GM23338 (cell line): ENCODE measurements at regions not wholly inside any gene's neighbourhood (a gene's known extent, or its start where the extent isn't known, plus 50 kb on each side); places are given as distances from the start of the nearest gene placed in this dataset.

Experiments used
- ATAC-seq: fragments of 200-7000 bp; cut with Tn5 transposase; 3 replicates; pipeline ENCODE4 v1.9.1; 2020
- DNase-seq: peaks from one replicate; pipeline ENCODE4 v3.0.0-alpha.2; 2015; ENCODE audit warnings: low spot score
- H2AFZ ChIP-seq: fragments of 200-600 bp; sonication (generic); 2 replicates; pipeline ENCODE4 v1.8.0; 2016; ENCODE audit warnings: antibody characterized with exemption, mild to moderate bottlenecking, moderate library complexity
- H3F3A ChIP-seq: fragments of 200-600 bp; sonication (generic); replicated peaks from 2 replicates; pipeline ENCODE4 v1.8.0; 2017; ENCODE audit warnings: antibody characterized with exemption, mixed run types, low read depth
- H3K27ac ChIP-seq: fragments of 200-600 bp; sonication (generic); 2 replicates; pipeline ENCODE4 v1.6.1; 2016; ENCODE audit warnings: low read depth
- H3K27me3 ChIP-seq: fragments of 200-600 bp; sonication (generic); 2 replicates; pipeline ENCODE4 v1.8.0; 2016; ENCODE audit warnings: mild to moderate bottlenecking, mixed run types, moderate library complexity; ENCODE audit not compliant: insufficient read depth
- H3K36me3 ChIP-seq: fragments of 200-600 bp; sonication (generic); 2 replicates; pipeline ENCODE4 v1.8.0; 2016; ENCODE audit warnings: mild to moderate bottlenecking; ENCODE audit not compliant: insufficient read depth
- H3K4me1 ChIP-seq: fragments of 200-600 bp; sonication (generic); 2 replicates; pipeline ENCODE4 v1.8.0; 2016; ENCODE audit warnings: mild to moderate bottlenecking, moderate library complexity; ENCODE audit not compliant: insufficient read depth
- H3K4me2 ChIP-seq: fragments of 200-600 bp; sonication (generic); 2 replicates; pipeline ENCODE4 v1.7.1; 2017; ENCODE audit warnings: mixed run types
- H3K4me3 ChIP-seq: fragments of 200-600 bp; sonication (generic); 2 replicates; pipeline ENCODE4 v1.6.1; 2016; ENCODE audit warnings: mixed run types
- H3K79me2 ChIP-seq: fragments of 200-600 bp; sonication (generic); replicated peaks from 2 replicates; pipeline ENCODE4 v1.8.0; 2017; ENCODE audit warnings: mild to moderate bottlenecking; ENCODE audit not compliant: insufficient read depth
- H3K9me2 ChIP-seq: fragments of 200-600 bp; sonication (generic); 2 replicates; pipeline ENCODE4 v1.8.0; 2017; ENCODE audit not compliant: insufficient read depth
- H4K20me1 ChIP-seq: fragments of 200-600 bp; sonication (generic); replicated peaks from 2 replicates; pipeline ENCODE4 v1.8.0; 2017; ENCODE audit warnings: mild to moderate bottlenecking; ENCODE audit not compliant: insufficient read depth
- H3K27ac Mint-ChIP-seq: 2 replicates; pipeline ENCODE4 v1.8.0; 2020; ENCODE audit warnings: inconsistent platforms, mild to moderate bottlenecking, moderate library complexity, mixed read lengths
- H3K27me3 Mint-ChIP-seq: 3 replicates; pipeline ENCODE4 v1.8.0; 2022; ENCODE audit warnings: low read depth, mild to moderate bottlenecking, moderate library complexity, mixed read lengths, inconsistent platforms; ENCODE audit not compliant: insufficient read depth, poor library complexity
- H3K36me3 Mint-ChIP-seq: 3 replicates; pipeline ENCODE4 v1.8.0; 2021; ENCODE audit warnings: low read depth, mild to moderate bottlenecking, inconsistent platforms, moderate library complexity, mixed read lengths
- H3K4me1 Mint-ChIP-seq: 3 replicates; pipeline ENCODE4 v1.8.0; 2020; ENCODE audit warnings: mild to moderate bottlenecking, inconsistent platforms, mixed read lengths
- H3K4me3 Mint-ChIP-seq: 3 replicates; pipeline ENCODE4 v1.8.0; 2021; ENCODE audit warnings: moderate library complexity, mild to moderate bottlenecking, inconsistent platforms, mixed read lengths
- H3K9me3 Mint-ChIP-seq: 3 replicates; pipeline ENCODE4 v1.8.0; 2020; ENCODE audit warnings: moderate library complexity, mild to moderate bottlenecking, inconsistent platforms, mixed read lengths
- CREB1 ChIP-seq: fragments of 250-450 bp; sonication (Bioruptor Pico); IDR thresholded peaks from 2 replicates; pipeline ENCODE4 v1.5.0; 2020; ENCODE audit warnings: low read depth, mild to moderate bottlenecking, moderate library complexity
- EZH2phosphoT487 ChIP-seq: fragments of 200-600 bp; sonication (generic); IDR thresholded peaks from one replicate; pipeline ENCODE4 v1.8.1; 2018; ENCODE audit warnings: antibody characterized with exemption; ENCODE audit not compliant: unreplicated experiment
- JUNB ChIP-seq: IDR thresholded peaks from one replicate; pipeline ENCODE4 v1.6.1; 2016; ENCODE audit warnings: antibody characterized with exemption; ENCODE audit not compliant: unreplicated experiment
- NANOG ChIP-seq: IDR thresholded peaks from 2 replicates; pipeline ENCODE4 v1.6.1; 2016; ENCODE audit warnings: antibody characterized with exemption, borderline replicate concordance
- POLR2AphosphoS5 ChIP-seq: IDR thresholded peaks from 2 replicates; pipeline ENCODE4 v1.6.1; 2016; ENCODE audit warnings: antibody characterized with exemption, low read depth
- STAT1 ChIP-seq: IDR thresholded peaks from one replicate; pipeline ENCODE4 v1.6.1; 2016; ENCODE audit warnings: antibody characterized with exemption; ENCODE audit not compliant: unreplicated experiment
- ZNF114 ChIP-seq: fragments of 250-450 bp; sonication (Bioruptor Pico); IDR thresholded peaks from 2 replicates; pipeline ENCODE4 v1.5.0; 2020; ENCODE audit warnings: mild to moderate bottlenecking, moderate library complexity
- ZNF331 ChIP-seq: fragments of 250-450 bp; sonication (Bioruptor Pico); IDR thresholded peaks from 2 replicates; pipeline ENCODE4 v1.5.0; 2020; ENCODE audit warnings: low read depth, mild to moderate bottlenecking, moderate library complexity
- TF ChIP-seq, protein P1 (sequence below), 2 experiments: fragments of 200-600 bp in 1 of 2; sonication (generic) in 1 of 2; conservative IDR thresholded peaks; 2 replicates each; pipeline versions ENCODE4 v1.5.1 to v1.6.1; 2016 to 2017; ENCODE audit warnings: antibody characterized with exemption in 2 of 2, low read depth in 2 of 2, mild to moderate bottlenecking in 2 of 2, moderate library complexity in 1 of 2
- TF ChIP-seq, protein P2 (sequence below): IDR thresholded peaks from one replicate; pipeline ENCODE4 v1.6.1; 2018; ENCODE audit warnings: antibody characterized with exemption; ENCODE audit not compliant: unreplicated experiment
- TF ChIP-seq, protein P3 (sequence below): fragments of 250-450 bp; sonication (Bioruptor Pico); IDR thresholded peaks from 2 replicates; pipeline ENCODE4 v1.5.0; 2020; ENCODE audit warnings: mild to moderate bottlenecking, moderate library complexity

DNA sequence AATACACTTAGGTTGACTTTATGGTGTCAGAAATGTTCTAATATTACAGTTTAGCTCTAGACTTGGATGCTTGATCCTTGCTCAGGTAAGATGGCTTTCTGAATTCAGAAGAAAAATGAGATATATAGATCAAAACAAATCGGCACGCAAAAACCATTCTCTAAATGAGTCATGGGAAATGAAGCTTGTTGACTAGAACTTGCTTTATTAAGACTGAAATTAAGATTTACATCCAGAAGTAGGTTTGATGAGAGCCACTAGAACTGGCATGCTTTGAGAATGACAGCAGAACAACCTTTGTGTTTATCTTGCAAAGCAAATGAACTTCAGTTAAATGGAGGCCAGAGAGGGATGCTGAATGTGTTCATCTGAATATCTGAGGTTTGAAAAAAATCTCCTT, 304.9 kb upstream of the KLF3 start:
- Histone ChIP-seq H3F3A (no peaks in the 10 kb centered on the region), H3K36me3 (no peaks in the 10 kb centered on the region), H3K9me2 (no peaks in the 10 kb centered on the region; the same call in none of the 2 replicates), H4K20me1 (no peaks in the 10 kb centered on the region), H3K4me3 (no peak overlapping the region), H3K79me2 (no peaks in the 10 kb centered on the region), H2AFZ (no peak overlapping the region), H3K4me2 (no peak overlapping the region), H3K4me1 (no peaks in the 10 kb centered on the region), H3K27me3 (no peaks in the 10 kb centered on the region), H3K27ac (no peak overlapping the region)
- Mint-ChIP-seq H3K27me3 (no peaks in the 10 kb centered on the region), H3K4me1 (no peaks in the 10 kb centered on the region), H3K4me3 (no peak overlapping the region), H3K9me3 (peaks cover 5% of the 10 kb centered on the region; the same call in 1 of the 3 replicates), H3K36me3 (no peaks in the 10 kb centered on the region), H3K27ac (no peak overlapping the region)
- TF ChIP-seq POLR2AphosphoS5 (no peak), STAT1 (no peak), JUNB (no peak), CREB1 (CRISPR knock-in tag) (no peak), ZNF114 (CRISPR knock-in tag) (no peak)
- TF ChIP-seq, protein P1, sequence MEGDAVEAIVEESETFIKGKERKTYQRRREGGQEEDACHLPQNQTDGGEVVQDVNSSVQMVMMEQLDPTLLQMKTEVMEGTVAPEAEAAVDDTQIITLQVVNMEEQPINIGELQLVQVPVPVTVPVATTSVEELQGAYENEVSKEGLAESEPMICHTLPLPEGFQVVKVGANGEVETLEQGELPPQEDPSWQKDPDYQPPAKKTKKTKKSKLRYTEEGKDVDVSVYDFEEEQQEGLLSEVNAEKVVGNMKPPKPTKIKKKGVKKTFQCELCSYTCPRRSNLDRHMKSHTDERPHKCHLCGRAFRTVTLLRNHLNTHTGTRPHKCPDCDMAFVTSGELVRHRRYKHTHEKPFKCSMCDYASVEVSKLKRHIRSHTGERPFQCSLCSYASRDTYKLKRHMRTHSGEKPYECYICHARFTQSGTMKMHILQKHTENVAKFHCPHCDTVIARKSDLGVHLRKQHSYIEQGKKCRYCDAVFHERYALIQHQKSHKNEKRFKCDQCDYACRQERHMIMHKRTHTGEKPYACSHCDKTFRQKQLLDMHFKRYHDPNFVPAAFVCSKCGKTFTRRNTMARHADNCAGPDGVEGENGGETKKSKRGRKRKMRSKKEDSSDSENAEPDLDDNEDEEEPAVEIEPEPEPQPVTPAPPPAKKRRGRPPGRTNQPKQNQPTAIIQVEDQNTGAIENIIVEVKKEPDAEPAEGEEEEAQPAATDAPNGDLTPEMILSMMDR (conservative IDR thresholded peaks at IDR 0.05; ENCODE audit: low read depth in 2 of 2), result no peak
- TF ChIP-seq, protein P2, sequence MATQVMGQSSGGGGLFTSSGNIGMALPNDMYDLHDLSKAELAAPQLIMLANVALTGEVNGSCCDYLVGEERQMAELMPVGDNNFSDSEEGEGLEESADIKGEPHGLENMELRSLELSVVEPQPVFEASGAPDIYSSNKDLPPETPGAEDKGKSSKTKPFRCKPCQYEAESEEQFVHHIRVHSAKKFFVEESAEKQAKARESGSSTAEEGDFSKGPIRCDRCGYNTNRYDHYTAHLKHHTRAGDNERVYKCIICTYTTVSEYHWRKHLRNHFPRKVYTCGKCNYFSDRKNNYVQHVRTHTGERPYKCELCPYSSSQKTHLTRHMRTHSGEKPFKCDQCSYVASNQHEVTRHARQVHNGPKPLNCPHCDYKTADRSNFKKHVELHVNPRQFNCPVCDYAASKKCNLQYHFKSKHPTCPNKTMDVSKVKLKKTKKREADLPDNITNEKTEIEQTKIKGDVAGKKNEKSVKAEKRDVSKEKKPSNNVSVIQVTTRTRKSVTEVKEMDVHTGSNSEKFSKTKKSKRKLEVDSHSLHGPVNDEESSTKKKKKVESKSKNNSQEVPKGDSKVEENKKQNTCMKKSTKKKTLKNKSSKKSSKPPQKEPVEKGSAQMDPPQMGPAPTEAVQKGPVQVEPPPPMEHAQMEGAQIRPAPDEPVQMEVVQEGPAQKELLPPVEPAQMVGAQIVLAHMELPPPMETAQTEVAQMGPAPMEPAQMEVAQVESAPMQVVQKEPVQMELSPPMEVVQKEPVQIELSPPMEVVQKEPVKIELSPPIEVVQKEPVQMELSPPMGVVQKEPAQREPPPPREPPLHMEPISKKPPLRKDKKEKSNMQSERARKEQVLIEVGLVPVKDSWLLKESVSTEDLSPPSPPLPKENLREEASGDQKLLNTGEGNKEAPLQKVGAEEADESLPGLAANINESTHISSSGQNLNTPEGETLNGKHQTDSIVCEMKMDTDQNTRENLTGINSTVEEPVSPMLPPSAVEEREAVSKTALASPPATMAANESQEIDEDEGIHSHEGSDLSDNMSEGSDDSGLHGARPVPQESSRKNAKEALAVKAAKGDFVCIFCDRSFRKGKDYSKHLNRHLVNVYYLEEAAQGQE, result no peak
- DNase-seq (no peak), ATAC-seq (no peak)

DNA sequence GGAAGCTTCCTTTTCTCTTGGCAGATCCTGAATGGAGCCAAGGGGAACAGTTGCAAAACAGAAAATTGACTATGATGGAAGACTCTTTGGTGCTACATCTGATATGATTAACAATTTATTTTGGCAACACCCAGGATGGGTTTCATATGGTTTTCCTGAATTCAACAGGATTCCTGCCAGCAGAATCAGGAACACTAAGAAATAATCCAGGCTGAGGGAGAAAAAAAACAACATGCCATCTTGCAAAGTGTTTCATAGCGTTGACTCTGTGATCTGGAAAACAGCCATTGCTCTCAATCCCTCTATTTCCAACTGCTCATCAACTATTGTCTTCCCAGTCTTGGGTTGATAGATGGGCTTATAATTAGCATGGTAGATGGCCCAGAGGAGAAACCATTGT, 303.8 kb upstream of the KLF3 start:
- H3K27ac ChIP-seq, result no peak overlapping the region
- Mint-ChIP-seq H3K27ac (no peak overlapping the region), H3K4me1 (no peaks in the 10 kb centered on the region), H3K27me3 (no peaks in the 10 kb centered on the region), H3K4me3 (no peak overlapping the region), H3K9me3 (no peaks in the 10 kb centered on the region; the same call in 2 of the 3 replicates), H3K36me3 (no peaks in the 10 kb centered on the region)
- H3K9me2 ChIP-seq, result peaks cover 4% of the 10 kb centered on the region
- H3K4me1 ChIP-seq, result no peaks in the 10 kb centered on the region
- no peaks in the 10 kb centered on the region for H3K79me2 ChIP-seq
- no peaks in the 10 kb centered on the region for H3F3A ChIP-seq
- H3K4me3 ChIP-seq, result no peak overlapping the region
- DNase-seq (no peak), ATAC-seq (no peak)
- H2AFZ ChIP-seq, result no peak overlapping the region
- H3K27me3 ChIP-seq, result no peaks in the 10 kb centered on the region
- H3K4me2 ChIP-seq, result no peak overlapping the region
- no peaks in the 10 kb centered on the region for H3K36me3 ChIP-seq
- no peaks in the 10 kb centered on the region for H4K20me1 ChIP-seq
- TF ChIP-seq EZH2phosphoT487 (no peak), POLR2AphosphoS5 (no peak), NANOG (no peak), ZNF331 (CRISPR knock-in tag) (no peak)
- TF ChIP-seq, protein P3, sequence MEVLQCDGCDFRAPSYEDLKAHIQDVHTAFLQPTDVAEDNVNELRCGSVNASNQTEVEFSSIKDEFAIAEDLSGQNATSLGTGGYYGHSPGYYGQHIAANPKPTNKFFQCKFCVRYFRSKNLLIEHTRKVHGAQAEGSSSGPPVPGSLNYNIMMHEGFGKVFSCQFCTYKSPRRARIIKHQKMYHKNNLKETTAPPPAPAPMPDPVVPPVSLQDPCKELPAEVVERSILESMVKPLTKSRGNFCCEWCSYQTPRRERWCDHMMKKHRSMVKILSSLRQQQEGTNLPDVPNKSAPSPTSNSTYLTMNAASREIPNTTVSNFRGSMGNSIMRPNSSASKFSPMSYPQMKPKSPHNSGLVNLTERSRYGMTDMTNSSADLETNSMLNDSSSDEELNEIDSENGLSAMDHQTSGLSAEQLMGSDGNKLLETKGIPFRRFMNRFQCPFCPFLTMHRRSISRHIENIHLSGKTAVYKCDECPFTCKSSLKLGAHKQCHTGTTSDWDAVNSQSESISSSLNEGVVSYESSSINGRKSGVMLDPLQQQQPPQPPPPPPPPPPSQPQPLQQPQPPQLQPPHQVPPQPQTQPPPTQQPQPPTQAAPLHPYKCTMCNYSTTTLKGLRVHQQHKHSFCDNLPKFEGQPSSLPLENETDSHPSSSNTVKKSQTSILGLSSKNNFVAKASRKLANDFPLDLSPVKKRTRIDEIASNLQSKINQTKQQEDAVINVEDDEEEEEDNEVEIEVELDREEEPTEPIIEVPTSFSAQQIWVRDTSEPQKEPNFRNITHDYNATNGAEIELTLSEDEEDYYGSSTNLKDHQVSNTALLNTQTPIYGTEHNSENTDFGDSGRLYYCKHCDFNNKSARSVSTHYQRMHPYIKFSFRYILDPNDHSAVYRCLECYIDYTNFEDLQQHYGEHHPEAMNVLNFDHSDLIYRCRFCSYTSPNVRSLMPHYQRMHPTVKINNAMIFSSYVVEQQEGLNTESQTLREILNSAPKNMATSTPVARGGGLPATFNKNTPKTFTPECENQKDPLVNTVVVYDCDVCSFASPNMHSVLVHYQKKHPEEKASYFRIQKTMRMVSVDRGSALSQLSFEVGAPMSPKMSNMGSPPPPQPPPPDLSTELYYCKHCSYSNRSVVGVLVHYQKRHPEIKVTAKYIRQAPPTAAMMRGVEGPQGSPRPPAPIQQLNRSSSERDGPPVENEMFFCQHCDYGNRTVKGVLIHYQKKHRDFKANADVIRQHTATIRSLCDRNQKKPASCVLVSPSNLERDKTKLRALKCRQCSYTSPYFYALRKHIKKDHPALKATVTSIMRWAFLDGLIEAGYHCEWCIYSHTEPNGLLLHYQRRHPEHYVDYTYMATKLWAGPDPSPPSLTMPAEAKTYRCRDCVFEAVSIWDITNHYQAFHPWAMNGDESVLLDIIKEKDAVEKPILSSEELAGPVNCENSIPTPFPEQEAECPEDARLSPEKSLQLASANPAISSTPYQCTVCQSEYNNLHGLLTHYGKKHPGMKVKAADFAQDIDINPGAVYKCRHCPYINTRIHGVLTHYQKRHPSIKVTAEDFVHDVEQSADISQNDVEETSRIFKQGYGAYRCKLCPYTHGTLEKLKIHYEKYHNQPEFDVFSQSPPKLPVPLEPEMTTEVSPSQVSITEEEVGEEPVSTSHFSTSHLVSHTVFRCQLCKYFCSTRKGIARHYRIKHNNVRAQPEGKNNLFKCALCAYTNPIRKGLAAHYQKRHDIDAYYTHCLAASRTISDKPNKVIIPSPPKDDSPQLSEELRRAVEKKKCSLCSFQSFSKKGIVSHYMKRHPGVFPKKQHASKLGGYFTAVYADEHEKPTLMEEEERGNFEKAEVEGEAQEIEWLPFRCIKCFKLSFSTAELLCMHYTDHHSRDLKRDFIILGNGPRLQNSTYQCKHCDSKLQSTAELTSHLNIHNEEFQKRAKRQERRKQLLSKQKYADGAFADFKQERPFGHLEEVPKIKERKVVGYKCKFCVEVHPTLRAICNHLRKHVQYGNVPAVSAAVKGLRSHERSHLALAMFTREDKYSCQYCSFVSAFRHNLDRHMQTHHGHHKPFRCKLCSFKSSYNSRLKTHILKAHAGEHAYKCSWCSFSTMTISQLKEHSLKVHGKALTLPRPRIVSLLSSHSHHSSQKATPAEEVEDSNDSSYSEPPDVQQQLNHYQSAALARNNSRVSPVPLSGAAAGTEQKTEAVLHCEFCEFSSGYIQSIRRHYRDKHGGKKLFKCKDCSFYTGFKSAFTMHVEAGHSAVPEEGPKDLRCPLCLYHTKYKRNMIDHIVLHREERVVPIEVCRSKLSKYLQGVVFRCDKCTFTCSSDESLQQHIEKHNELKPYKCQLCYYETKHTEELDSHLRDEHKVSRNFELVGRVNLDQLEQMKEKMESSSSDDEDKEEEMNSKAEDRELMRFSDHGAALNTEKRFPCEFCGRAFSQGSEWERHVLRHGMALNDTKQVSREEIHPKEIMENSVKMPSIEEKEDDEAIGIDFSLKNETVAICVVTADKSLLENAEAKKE, result no peak
